CD4-positive, alpha-beta memory T cell (primary cell): ENCODE measurements at regions not wholly inside any gene's neighbourhood (a gene's known extent, or its start where the extent isn't known, plus 50 kb on each side); places are given as distances from the start of the nearest gene placed in this dataset.

Source experiments
- CTCF ChIA-PET: fragments of 350-600 bp; sonication (Branson Sonifier 250); formaldehyde crosslinking; loops from one replicate; lab custom pipeline; 2021; ENCODE audit warnings: inconsistent platforms; ENCODE audit not compliant: partially characterized antibody; lab: Charles Lee
- POLR2A ChIA-PET: fragments of 350-600 bp; sonication (Branson Sonifier 250); formaldehyde crosslinking; loops from one replicate; lab custom pipeline; 2021; ENCODE audit not compliant: partially characterized antibody; lab: Charles Lee
- DNase-seq, 5 donors: peaks; one replicate each; pipeline versions ENCODE4 v3.0.0 to v3.0.0-alpha.2; 2020 to 2022; ENCODE audit warnings: mixed read lengths in 1 of 5
- H3K27ac ChIP-seq: one replicate; pipeline ENCODE4 v1.7.0; 2013; ENCODE audit warnings: low read depth, low read length
- H3K27me3 ChIP-seq: 2 replicates; pipeline ENCODE4 v1.7.0; 2013; ENCODE audit warnings: mild to moderate bottlenecking, low read length, moderate library complexity; ENCODE audit not compliant: insufficient read depth
- H3K36me3 ChIP-seq: 2 replicates; pipeline ENCODE4 v1.7.0; 2013; ENCODE audit warnings: mild to moderate bottlenecking, low read length, moderate library complexity; ENCODE audit not compliant: insufficient read depth
- H3K4me1 ChIP-seq: 2 replicates; pipeline ENCODE4 v1.7.0; 2013; ENCODE audit warnings: mild to moderate bottlenecking, low read length, moderate library complexity; ENCODE audit not compliant: insufficient read depth
- H3K4me3 ChIP-seq, 2 donors: one replicate each; pipeline ENCODE4 v1.7.0; 2013; ENCODE audit warnings: low read length in 2 of 2, mild to moderate bottlenecking in 1 of 2
- H3K9me3 ChIP-seq, 2 donors: one replicate each; pipeline ENCODE4 v1.7.0; 2013; ENCODE audit warnings: low read length in 2 of 2, control low read depth in 1 of 2; ENCODE audit not compliant: control insufficient read depth in 1 of 2
- H3K27ac Mint-ChIP-seq, 7 donors: one replicate each; pipeline ENCODE4 v1.8.0; 2020 to 2021; ENCODE audit warnings: mixed read lengths in 7 of 7, mild to moderate bottlenecking in 6 of 7, inconsistent platforms in 3 of 7, moderate library complexity in 3 of 7
- H3K27me3 Mint-ChIP-seq, 2 donors: one replicate each; pipeline ENCODE4 v1.8.0; 2020 to 2021; ENCODE audit warnings: mixed read lengths in 2 of 2
- H3K36me3 Mint-ChIP-seq, 2 donors: one replicate each; pipeline ENCODE4 v1.8.0; 2020 to 2021; ENCODE audit warnings: mixed read lengths in 2 of 2, inconsistent platforms in 1 of 2, mild to moderate bottlenecking in 1 of 2
- H3K4me1 Mint-ChIP-seq, 4 donors: one replicate each; pipeline ENCODE4 v1.8.0; 2020 to 2021; ENCODE audit warnings: mixed read lengths in 4 of 4, mild to moderate bottlenecking in 1 of 4
- H3K4me3 Mint-ChIP-seq, 8 donors: one replicate each; pipeline ENCODE4 v1.8.0; 2020 to 2021; ENCODE audit warnings: mixed read lengths in 8 of 8, mild to moderate bottlenecking in 7 of 8, moderate library complexity in 6 of 8, inconsistent platforms in 3 of 8
- H3K9me3 Mint-ChIP-seq, 8 donors: one replicate each; pipeline ENCODE4 v1.8.0; 2020 to 2021; ENCODE audit warnings: mixed read lengths in 8 of 8, mild to moderate bottlenecking in 5 of 8, inconsistent platforms in 3 of 8, moderate library complexity in 1 of 8
- intact Hi-C: fragments of 100-400 bp; cut with micrococcal nuclease; formaldehyde crosslinking; loops from one replicate; pipeline ENCODE4 v1.15.1; 2023

DNA sequence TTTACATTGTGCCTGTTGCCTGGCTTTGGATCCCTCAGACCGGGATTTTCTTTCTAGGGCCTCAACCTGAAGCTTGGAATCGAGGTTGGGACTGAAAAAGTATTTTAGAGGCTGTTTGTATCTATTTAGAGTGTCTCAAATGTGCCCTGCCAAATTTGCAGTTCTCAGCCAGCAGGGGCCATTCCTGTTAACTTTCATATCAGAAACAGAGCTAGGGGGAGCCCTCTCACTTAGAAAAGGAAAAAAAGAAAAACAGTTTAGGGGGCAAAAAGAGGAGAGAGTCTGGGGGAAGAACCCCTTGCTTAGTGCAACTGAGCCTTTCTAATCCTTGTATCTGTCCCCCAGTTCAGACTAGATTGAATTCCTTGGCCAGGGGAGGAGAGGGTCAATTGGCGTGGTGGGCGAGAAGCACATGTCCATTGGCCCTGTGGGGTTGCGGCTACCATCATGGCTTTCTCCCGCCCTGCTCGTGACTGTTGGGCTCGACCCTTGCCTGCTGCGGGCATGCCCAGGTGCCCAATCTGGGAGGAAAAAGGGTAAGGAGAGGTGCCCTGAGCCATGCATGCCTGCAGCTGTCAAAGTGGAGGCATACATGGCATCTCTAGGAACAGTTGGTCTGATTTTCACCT, 101.6 kb downstream of the CFAP44 start:
- no peaks in the 10 kb centered on the region for H3K27me3 ChIP-seq
- no peak overlapping the region for H3K27ac ChIP-seq
- no peaks in the 10 kb centered on the region for H3K9me3 ChIP-seq
- H3K4me1 Mint-ChIP-seq = no peaks in the 10 kb centered on the region
- no peak overlapping the region for H3K4me3 ChIP-seq
- CTCF ChIA-PET = no interaction called here
- H3K4me3 Mint-ChIP-seq = no peak overlapping the region
- intact Hi-C loops = no loop called here
- H3K4me1 ChIP-seq = no peaks in the 10 kb centered on the region
- H3K27me3 Mint-ChIP-seq = no peaks in the 10 kb centered on the region
- no peak overlapping the region for H3K27ac Mint-ChIP-seq
- POLR2A ChIA-PET = no interaction called here
- H3K9me3 Mint-ChIP-seq = no peaks in the 10 kb centered on the region
- DNase-seq = no peak
- H3K36me3 Mint-ChIP-seq = peaks cover 2% of the 10 kb centered on the region in 2 donors
- no peaks in the 10 kb centered on the region for H3K36me3 ChIP-seq
